OCI-LY1 (cell line): ENCODE measurements at regions not wholly inside any gene's neighbourhood (a gene's known extent, or its start where the extent isn't known, plus 50 kb on each side); places are given as distances from the start of the nearest gene placed in this dataset.
A peak's percentile ranks its signal among the peaks of the same experiment; 100 is the strongest.

Experiments used
- H2AFZ ChIP-seq: fragments of 200-600 bp; sonication (generic), shearing (Covaris generic); 2 replicates; pipeline ENCODE4 v1.6.0; 2014; ENCODE audit warnings: antibody characterized with exemption, mild to moderate bottlenecking, low read length
- H3F3A ChIP-seq: fragments of 200-600 bp; sonication (generic), shearing (Covaris generic); 2 replicates; pipeline ENCODE4 v1.6.0; 2014; ENCODE audit warnings: mild to moderate bottlenecking, antibody characterized with exemption, low read length, moderate library complexity; ENCODE audit not compliant: insufficient read depth
- H3K27ac ChIP-seq: fragments of 200-600 bp; sonication (generic); 2 replicates; pipeline ENCODE4 v1.5.1; 2014; ENCODE audit warnings: low read length, mixed run types, mild to moderate bottlenecking, low read depth; ENCODE audit not compliant: poor library complexity, severe bottlenecking
- H3K27me3 ChIP-seq: fragments of 200-600 bp; sonication (generic); 2 replicates; pipeline ENCODE4 v1.6.0; 2014; ENCODE audit warnings: antibody characterized with exemption, mild to moderate bottlenecking, low read length, moderate library complexity; ENCODE audit not compliant: insufficient read depth
- H3K36me3 ChIP-seq: fragments of 200-600 bp; sonication (generic); 2 replicates; pipeline ENCODE4 v1.6.1; 2014; ENCODE audit warnings: mild to moderate bottlenecking, antibody characterized with exemption, low read length, moderate library complexity, mixed read lengths; ENCODE audit not compliant: insufficient read depth
- H3K4me1 ChIP-seq: fragments of 200-600 bp; sonication (generic); 2 replicates; pipeline ENCODE4 v1.5.1; 2014; ENCODE audit warnings: mild to moderate bottlenecking, low read length, moderate library complexity; ENCODE audit not compliant: insufficient read depth, severe bottlenecking
- H3K4me2 ChIP-seq: fragments of 200-600 bp; sonication (generic), shearing (Covaris generic); 2 replicates; pipeline ENCODE4 v1.6.1; 2014; ENCODE audit warnings: low read length
- H3K4me3 ChIP-seq: fragments of 200-600 bp; sonication (generic); 2 replicates; pipeline ENCODE4 v1.5.1; 2014; ENCODE audit warnings: low read length, low read depth, mild to moderate bottlenecking, mixed read lengths; ENCODE audit not compliant: poor library complexity, severe bottlenecking
- H3K79me2 ChIP-seq: fragments of 200-600 bp; shearing (Covaris generic); 2 replicates; pipeline ENCODE4 v1.6.1; 2016; ENCODE audit warnings: mixed run types, low read length, mixed read lengths; ENCODE audit not compliant: insufficient read depth
- H3K9ac ChIP-seq: fragments of 200-600 bp; sonication (generic), shearing (Covaris generic); 2 replicates; pipeline ENCODE4 v1.6.1; 2014; ENCODE audit warnings: mild to moderate bottlenecking, low read length, mixed read lengths
- H3K9me2 ChIP-seq: fragments of 200-600 bp; sonication (generic), shearing (Covaris generic); 2 replicates; pipeline ENCODE4 v1.6.1; 2014; ENCODE audit warnings: low read depth, mild to moderate bottlenecking, low read length, mixed read lengths
- H3K9me3 ChIP-seq: fragments of 200-600 bp; shearing (Covaris generic); 2 replicates; pipeline ENCODE4 v1.6.1; 2014; ENCODE audit warnings: low read length, mixed read lengths
- H4K20me1 ChIP-seq: fragments of 200-600 bp; sonication (generic), shearing (Covaris generic); 2 replicates; pipeline ENCODE4 v1.6.0; 2016; ENCODE audit warnings: mild to moderate bottlenecking, low read length; ENCODE audit not compliant: insufficient read depth
- EZH2 ChIP-seq: fragments of 200-600 bp; sonication (generic), shearing (Covaris generic); IDR thresholded peaks from 2 replicates; pipeline ENCODE4 v1.8.0; 2017; ENCODE audit warnings: borderline replicate concordance, mixed run types, mild to moderate bottlenecking, antibody characterized with exemption, low read length, moderate library complexity, mixed read lengths
- TF ChIP-seq, protein P1 (sequence below): fragments of 200-600 bp; sonication (generic), shearing (Covaris generic); IDR thresholded peaks from 2 replicates; pipeline ENCODE4 v1.5.1; 2017; ENCODE audit warnings: mild to moderate bottlenecking, antibody characterized with exemption, low read length, moderate library complexity, mixed read lengths

DNA sequence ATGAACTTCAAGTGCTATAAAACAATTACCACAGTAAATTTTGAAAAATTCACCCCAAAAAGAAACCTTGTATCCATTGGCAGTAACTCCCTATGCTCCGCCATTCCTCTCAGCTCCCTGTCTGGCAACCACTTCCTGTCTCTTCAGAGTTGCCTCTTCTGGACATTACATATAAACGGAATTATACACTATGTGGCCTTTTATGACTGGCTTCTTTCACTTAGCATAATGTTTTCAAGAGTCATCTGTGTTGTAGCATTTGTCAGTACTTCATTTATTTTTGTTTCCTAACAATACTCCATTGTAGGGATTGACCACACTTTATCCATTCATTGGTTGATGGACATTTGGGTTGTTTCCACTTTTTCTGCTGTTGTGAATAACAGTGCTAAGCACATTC lies 50.1 kb downstream of the CEP43 start:
- no peak overlapping the region for H3K9ac ChIP-seq
- no peaks in the 10 kb centered on the region for H3K79me2 ChIP-seq
- peaks cover 7% of the 10 kb centered on the region; the same call in 1 of the 2 replicates for H3F3A ChIP-seq
- H3K4me2 ChIP-seq = peak overlapping the region; percentile 46; the same call in 1 of the 2 replicates
- H3K9me3 ChIP-seq = no peaks in the 10 kb centered on the region
- H2AFZ ChIP-seq = no peak overlapping the region
- TF ChIP-seq, protein P1, sequence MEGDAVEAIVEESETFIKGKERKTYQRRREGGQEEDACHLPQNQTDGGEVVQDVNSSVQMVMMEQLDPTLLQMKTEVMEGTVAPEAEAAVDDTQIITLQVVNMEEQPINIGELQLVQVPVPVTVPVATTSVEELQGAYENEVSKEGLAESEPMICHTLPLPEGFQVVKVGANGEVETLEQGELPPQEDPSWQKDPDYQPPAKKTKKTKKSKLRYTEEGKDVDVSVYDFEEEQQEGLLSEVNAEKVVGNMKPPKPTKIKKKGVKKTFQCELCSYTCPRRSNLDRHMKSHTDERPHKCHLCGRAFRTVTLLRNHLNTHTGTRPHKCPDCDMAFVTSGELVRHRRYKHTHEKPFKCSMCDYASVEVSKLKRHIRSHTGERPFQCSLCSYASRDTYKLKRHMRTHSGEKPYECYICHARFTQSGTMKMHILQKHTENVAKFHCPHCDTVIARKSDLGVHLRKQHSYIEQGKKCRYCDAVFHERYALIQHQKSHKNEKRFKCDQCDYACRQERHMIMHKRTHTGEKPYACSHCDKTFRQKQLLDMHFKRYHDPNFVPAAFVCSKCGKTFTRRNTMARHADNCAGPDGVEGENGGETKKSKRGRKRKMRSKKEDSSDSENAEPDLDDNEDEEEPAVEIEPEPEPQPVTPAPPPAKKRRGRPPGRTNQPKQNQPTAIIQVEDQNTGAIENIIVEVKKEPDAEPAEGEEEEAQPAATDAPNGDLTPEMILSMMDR = no peak
- no peak for TF ChIP-seq EZH2
- peaks cover 54% of the 10 kb centered on the region for H3K4me1 ChIP-seq
- no peaks in the 10 kb centered on the region for H3K36me3 ChIP-seq
- H3K9me2 ChIP-seq = no peaks in the 10 kb centered on the region
- H3K4me3 ChIP-seq = peak overlapping the region; percentile 25
- H3K27me3 ChIP-seq = no peaks in the 10 kb centered on the region
- H4K20me1 ChIP-seq = no peaks in the 10 kb centered on the region
- H3K27ac ChIP-seq = peak overlapping the region; percentile 91

DNA sequence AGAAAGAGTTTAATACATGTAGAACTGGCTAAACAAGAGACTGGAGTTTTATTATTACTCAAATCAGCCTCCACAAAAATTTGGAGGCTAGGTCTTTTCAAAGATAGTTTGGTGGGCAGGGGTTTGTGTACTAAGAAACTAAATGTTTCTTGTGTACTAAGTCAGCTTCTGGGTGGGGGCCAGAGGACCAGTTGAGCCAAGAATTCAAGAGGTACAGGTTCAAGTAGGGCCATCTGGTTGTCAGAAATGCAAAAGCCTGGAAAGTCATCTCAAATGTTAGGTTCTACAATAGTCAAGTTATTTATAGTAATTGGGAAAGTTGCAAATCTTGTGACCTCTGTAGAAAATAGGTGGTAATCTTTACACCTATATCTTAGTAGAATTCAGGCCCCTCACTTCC lies 51.7 kb downstream of the CEP43 start:
- Histone ChIP-seq H3K27ac (peak overlapping the region; percentile 91), H2AFZ (no peak overlapping the region), H3K9me2 (no peaks in the 10 kb centered on the region), H3K4me1 (peaks cover 58% of the 10 kb centered on the region), H3F3A (peaks cover 7% of the 10 kb centered on the region; the same call in 1 of the 2 replicates), H4K20me1 (no peaks in the 10 kb centered on the region), H3K27me3 (no peaks in the 10 kb centered on the region), H3K79me2 (no peaks in the 10 kb centered on the region), H3K4me2 (peak overlapping the region; percentile 15), H3K9me3 (no peaks in the 10 kb centered on the region), H3K4me3 (no peak overlapping the region), H3K9ac (no peak overlapping the region), H3K36me3 (no peaks in the 10 kb centered on the region)
- TF ChIP-seq, protein P1 = no peak
- TF ChIP-seq EZH2 = no peak

- no peaks in the 10 kb centered on the region for H3K9me2 ChIP-seq
- H3K4me3 ChIP-seq = no peak overlapping the region
- H3K4me1 ChIP-seq = peaks cover 37% of the 10 kb centered on the region
- no peaks in the 10 kb centered on the region for H3K36me3 ChIP-seq
- H3K27ac ChIP-seq = no peak overlapping the region
- no peak overlapping the region for H3K4me2 ChIP-seq
- no peaks in the 10 kb centered on the region for H3K27me3 ChIP-seq
- H2AFZ ChIP-seq = no peak overlapping the region
- no peaks in the 10 kb centered on the region for H4K20me1 ChIP-seq
- H3F3A ChIP-seq = 0 out of 2 replicates have a peak, but pooled peaks cover 4% of the 10 kb centered on the region
- H3K79me2 ChIP-seq = no peaks in the 10 kb centered on the region
- TF ChIP-seq, protein P1 = no peak
- no peak for TF ChIP-seq EZH2
- no peak overlapping the region for H3K9ac ChIP-seq
- no peaks in the 10 kb centered on the region for H3K9me3 ChIP-seq
Measured at GRCh38 chr6:167053895-167054530, 54.8 kb downstream of the CEP43 start.
